ENCODE measurements at regions not wholly inside any gene's neighbourhood (a gene's known extent, or its start where the extent isn't known, plus 50 kb on each side); places are given as distances from the start of the nearest gene placed in this dataset.

DNA sequence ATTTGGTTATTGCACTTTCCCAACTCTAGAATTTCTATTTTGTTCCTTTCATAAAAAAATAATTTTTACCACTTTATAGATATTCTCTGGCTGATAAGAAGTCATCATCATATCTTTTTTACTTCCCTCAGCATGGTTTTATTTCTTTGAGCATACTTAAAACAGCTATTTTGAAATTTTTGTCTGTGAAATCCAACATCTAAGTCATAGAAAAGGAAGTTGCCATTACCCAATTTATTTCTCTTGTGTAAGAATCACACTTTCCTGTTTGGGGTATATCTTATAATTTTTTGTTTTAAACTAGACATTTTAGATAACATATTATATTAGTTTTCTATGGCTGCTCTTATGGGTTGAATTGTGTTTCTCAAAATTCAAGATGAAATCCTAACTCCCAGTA is 400.2 kb upstream of the OR4E1 start:
- TF ChIP-seq EZH2 (IDR thresholded peaks at IDR 0.05; ENCODE audit: low read length, unreplicated experiment), result no peak
- TF ChIP-seq, protein P1, sequence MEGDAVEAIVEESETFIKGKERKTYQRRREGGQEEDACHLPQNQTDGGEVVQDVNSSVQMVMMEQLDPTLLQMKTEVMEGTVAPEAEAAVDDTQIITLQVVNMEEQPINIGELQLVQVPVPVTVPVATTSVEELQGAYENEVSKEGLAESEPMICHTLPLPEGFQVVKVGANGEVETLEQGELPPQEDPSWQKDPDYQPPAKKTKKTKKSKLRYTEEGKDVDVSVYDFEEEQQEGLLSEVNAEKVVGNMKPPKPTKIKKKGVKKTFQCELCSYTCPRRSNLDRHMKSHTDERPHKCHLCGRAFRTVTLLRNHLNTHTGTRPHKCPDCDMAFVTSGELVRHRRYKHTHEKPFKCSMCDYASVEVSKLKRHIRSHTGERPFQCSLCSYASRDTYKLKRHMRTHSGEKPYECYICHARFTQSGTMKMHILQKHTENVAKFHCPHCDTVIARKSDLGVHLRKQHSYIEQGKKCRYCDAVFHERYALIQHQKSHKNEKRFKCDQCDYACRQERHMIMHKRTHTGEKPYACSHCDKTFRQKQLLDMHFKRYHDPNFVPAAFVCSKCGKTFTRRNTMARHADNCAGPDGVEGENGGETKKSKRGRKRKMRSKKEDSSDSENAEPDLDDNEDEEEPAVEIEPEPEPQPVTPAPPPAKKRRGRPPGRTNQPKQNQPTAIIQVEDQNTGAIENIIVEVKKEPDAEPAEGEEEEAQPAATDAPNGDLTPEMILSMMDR (conservative IDR thresholded peaks at IDR 0.05; ENCODE audit: low read depth, low read length), result no peak
- no peak for TF ChIP-seq EZH2phosphoT487 (IDR thresholded peaks at IDR 0.05; ENCODE audit: borderline replicate concordance, low read length)
- H2AFZ ChIP-seq (ENCODE audit: low read length), result no peak overlapping the region
- H3K9me3 ChIP-seq (ENCODE audit: low read length), result no peaks in the 10 kb centered on the region
- ChIA-PET CTCF (no interaction called here), POLR2A (ENCODE audit: unreplicated experiment) (no interaction called here)
- no peaks in the 10 kb centered on the region for H3K36me3 ChIP-seq (ENCODE audit: low read depth, low read length)
- no peaks in the 10 kb centered on the region for H3K4me1 ChIP-seq (ENCODE audit: insufficient read depth, low read length)
- no peaks in the 10 kb centered on the region for H3K79me2 ChIP-seq (ENCODE audit: low read length)
- H4K20me1 ChIP-seq (ENCODE audit: low read length), result no peaks in the 10 kb centered on the region
- no peak overlapping the region for H3K9ac ChIP-seq (ENCODE audit: low read length)
- H3K4me2 ChIP-seq (ENCODE audit: low read length), result no peak overlapping the region
- no peaks in the 10 kb centered on the region for H3K9me2 ChIP-seq (replicated peaks; ENCODE audit: low read length)
- H3K4me3 ChIP-seq (ENCODE audit: low read length), result no peak overlapping the region
- BruUV-seq (replicated peaks), result no TSS peak
- H3F3A ChIP-seq (ENCODE audit: low read length, unreplicated experiment), result no peaks in the 10 kb centered on the region
- no peak overlapping the region for H3K27ac ChIP-seq (ENCODE audit: low read length)
- ATAC-seq (no peak), DNase-seq (no peak)
- intact Hi-C loops (cut with micrococcal nuclease), result no loop called here
- peaks cover 49% of the 10 kb centered on the region for H3K27me3 ChIP-seq (ENCODE audit: low read length)

DNA sequence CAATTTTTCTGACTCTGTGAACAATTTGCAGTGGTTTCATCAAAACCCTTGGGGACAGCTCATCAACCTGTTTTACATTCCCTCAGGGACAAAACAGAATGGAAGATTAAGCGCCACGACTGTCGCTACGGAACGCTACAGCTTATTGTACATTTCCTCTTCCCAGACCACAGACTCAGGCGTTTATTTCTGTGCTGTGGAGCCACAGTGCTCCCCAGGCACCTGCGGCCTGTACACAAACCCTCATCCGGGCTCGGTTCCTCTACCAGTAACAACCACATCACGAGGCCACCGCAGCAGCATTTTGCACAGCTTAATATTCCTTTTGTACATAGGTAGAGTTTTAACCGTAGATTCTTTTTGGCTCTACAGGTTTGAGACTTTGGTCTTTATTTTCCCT is 397.4 kb upstream of the OR4E1 start:
- Histone ChIP-seq H3K4me1 (ENCODE audit: insufficient read depth, low read length) (no peaks in the 10 kb centered on the region), H3K79me2 (ENCODE audit: low read length) (no peaks in the 10 kb centered on the region), H3K36me3 (ENCODE audit: low read depth, low read length) (no peaks in the 10 kb centered on the region), H3K27me3 (ENCODE audit: low read length) (peaks cover 58% of the 10 kb centered on the region), H3K4me2 (ENCODE audit: low read length) (no peak overlapping the region), H3F3A (ENCODE audit: low read length, unreplicated experiment) (no peaks in the 10 kb centered on the region), H3K9ac (ENCODE audit: low read length) (no peak overlapping the region), H3K9me3 (ENCODE audit: low read length) (no peaks in the 10 kb centered on the region), H3K4me3 (ENCODE audit: low read length) (no peak overlapping the region), H3K27ac (ENCODE audit: low read length) (no peak overlapping the region), H2AFZ (ENCODE audit: low read length) (no peak overlapping the region), H4K20me1 (ENCODE audit: low read length) (no peaks in the 10 kb centered on the region), H3K9me2 (replicated peaks; ENCODE audit: low read length) (no peaks in the 10 kb centered on the region)
- BruUV-seq (replicated peaks), result no TSS peak
- TF ChIP-seq EZH2 (IDR thresholded peaks at IDR 0.05; ENCODE audit: low read length, unreplicated experiment) (no peak), EZH2phosphoT487 (IDR thresholded peaks at IDR 0.05; ENCODE audit: borderline replicate concordance, low read length) (no peak)
- TF ChIP-seq, protein P1 (conservative IDR thresholded peaks at IDR 0.05; ENCODE audit: low read depth, low read length), result no peak
- ATAC-seq (no peak), DNase-seq (no peak)
- ChIA-PET CTCF (no interaction called here), POLR2A (ENCODE audit: unreplicated experiment) (no interaction called here)
- intact Hi-C loops (cut with micrococcal nuclease), result no loop called here

DNA sequence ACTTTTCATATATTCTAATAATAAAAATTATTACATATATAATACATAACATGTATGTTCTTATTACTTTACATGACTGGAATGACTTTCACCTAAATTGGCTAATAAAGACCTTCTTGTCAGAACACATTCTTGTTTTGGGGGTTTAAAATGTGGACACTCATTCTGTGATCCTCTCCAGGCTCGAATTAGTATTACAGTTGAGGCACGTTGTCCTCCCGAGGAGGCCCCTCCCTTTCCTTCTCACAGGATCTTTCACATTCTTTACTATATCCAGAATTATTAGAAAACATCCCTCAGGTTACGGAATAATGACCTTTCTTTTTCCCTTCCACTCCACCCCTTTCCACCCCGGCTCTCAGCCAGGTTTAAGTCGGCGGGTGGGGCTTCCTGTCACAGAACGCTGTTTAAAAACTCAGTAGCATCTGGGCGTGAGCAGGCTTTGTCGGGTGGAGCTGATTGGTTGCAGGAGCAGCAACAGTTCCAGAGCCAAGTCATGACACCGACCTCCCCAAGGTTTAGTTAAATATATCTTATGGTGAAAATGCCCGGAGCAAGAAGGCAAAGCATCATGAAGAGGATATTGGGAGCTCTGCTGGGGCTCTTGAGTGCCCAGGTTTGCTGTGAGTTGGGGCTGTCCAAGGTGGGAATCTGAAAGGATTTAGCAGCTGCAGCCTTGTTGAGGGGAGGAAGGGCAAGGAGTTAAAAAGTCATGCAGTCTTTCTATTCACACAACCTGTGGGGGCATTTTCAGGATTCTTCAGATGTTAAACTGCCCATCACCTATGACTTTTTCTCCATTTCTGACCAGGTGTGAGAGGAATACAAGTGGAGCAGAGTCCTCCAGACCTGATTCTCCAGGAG is 396.7 kb upstream of the OR4E1 start:
- H3K4me3 ChIP-seq (ENCODE audit: low read length), result no peak overlapping the region
- no TSS peak for BruUV-seq (replicated peaks)
- no peaks in the 10 kb centered on the region for H3F3A ChIP-seq (ENCODE audit: low read length, unreplicated experiment)
- H3K79me2 ChIP-seq (ENCODE audit: low read length), result no peaks in the 10 kb centered on the region
- intact Hi-C loops (cut with micrococcal nuclease), result no loop called here
- H3K9me3 ChIP-seq (ENCODE audit: low read length), result no peaks in the 10 kb centered on the region
- ChIA-PET CTCF (no interaction called here), POLR2A (ENCODE audit: unreplicated experiment) (no interaction called here)
- ATAC-seq, result no peak
- H4K20me1 ChIP-seq (ENCODE audit: low read length), result no peaks in the 10 kb centered on the region
- no peak overlapping the region for H3K9ac ChIP-seq (ENCODE audit: low read length)
- no peak overlapping the region for H3K4me2 ChIP-seq (ENCODE audit: low read length)
- H3K27ac ChIP-seq (ENCODE audit: low read length), result no peak overlapping the region
- H3K4me1 ChIP-seq (ENCODE audit: insufficient read depth, low read length), result no peaks in the 10 kb centered on the region
- DNase-seq, result no peak
- no peak overlapping the region for H2AFZ ChIP-seq (ENCODE audit: low read length)
- TF ChIP-seq, protein P1 (conservative IDR thresholded peaks at IDR 0.05; ENCODE audit: low read depth, low read length), result no peak
- TF ChIP-seq EZH2 (IDR thresholded peaks at IDR 0.05; ENCODE audit: low read length, unreplicated experiment) (no peak), EZH2phosphoT487 (IDR thresholded peaks at IDR 0.05; ENCODE audit: borderline replicate concordance, low read length) (no peak)
- no peaks in the 10 kb centered on the region for H3K36me3 ChIP-seq (ENCODE audit: low read depth, low read length)
- peaks cover 56% of the 10 kb centered on the region for H3K27me3 ChIP-seq (ENCODE audit: low read length)
- no peaks in the 10 kb centered on the region for H3K9me2 ChIP-seq (replicated peaks; ENCODE audit: low read length)
